Activated CD8-positive, alpha-beta T cell treated with anti-CD3 and anti-CD28 coated beads for 36 hours (primary cell): ENCODE measurements at regions not wholly inside any gene's neighbourhood (a gene's known extent, or its start where the extent isn't known, plus 50 kb on each side); places are given as distances from the start of the nearest gene placed in this dataset.
"Not testable (repeated sequence)": the region's sequence is repeated elsewhere in the genome, so short reads cannot be mapped to it uniquely, and the experiment has no call there.

Source experiments
- ATAC-seq: fragments of 200-7000 bp; cut with Tn5 transposase; one replicate; pipeline ENCODE4 v1.10.0; 2021; ENCODE audit warnings: mild to moderate bottlenecking, moderate library complexity
- CTCF ChIA-PET: fragments of 350-600 bp; sonication (Branson Sonifier 250); formaldehyde crosslinking; loops from one replicate; lab custom pipeline; 2021; ENCODE audit warnings: antibody characterized with exemption; lab: Charles Lee
- POLR2A ChIA-PET: fragments of 350-600 bp; sonication (Branson Sonifier 250); formaldehyde crosslinking; loops from one replicate; lab custom pipeline; 2021; ENCODE audit warnings: antibody characterized with exemption; lab: Charles Lee
- DNase-seq: peaks from one replicate; pipeline ENCODE4 v3.0.0-alpha.2; 2020
- H3K27ac Mint-ChIP-seq: one replicate; pipeline ENCODE4 v1.8.0; 2021; ENCODE audit warnings: mild to moderate bottlenecking, mixed read lengths
- H3K27me3 Mint-ChIP-seq: one replicate; pipeline ENCODE4 v1.8.0; 2021; ENCODE audit warnings: mixed read lengths
- H3K36me3 Mint-ChIP-seq: one replicate; pipeline ENCODE4 v1.8.0; 2021; ENCODE audit warnings: low read depth, mixed read lengths
- H3K4me1 Mint-ChIP-seq: one replicate; pipeline ENCODE4 v1.8.0; 2021; ENCODE audit warnings: low read depth, mixed read lengths
- H3K4me3 Mint-ChIP-seq: one replicate; pipeline ENCODE4 v1.8.0; 2021; ENCODE audit warnings: mild to moderate bottlenecking, moderate library complexity, mixed read lengths
- H3K9me3 Mint-ChIP-seq: one replicate; pipeline ENCODE4 v1.8.0; 2021; ENCODE audit warnings: mixed read lengths
- CTCF ChIP-seq: fragments of 200-600 bp; IDR thresholded peaks from one replicate; pipeline ENCODE4 v1.8.0; 2022; ENCODE audit warnings: antibody characterized with exemption, mild to moderate bottlenecking
- intact Hi-C: fragments of 100-400 bp; cut with micrococcal nuclease; formaldehyde crosslinking; loops from one replicate; pipeline ENCODE4 v1.10.0; 2022

- no peaks in the 10 kb centered on the region for H3K36me3 Mint-ChIP-seq
- no peak overlapping the region for H3K27ac Mint-ChIP-seq
- H3K9me3 Mint-ChIP-seq, result peaks cover 1% of the 10 kb centered on the region
- ChIA-PET POLR2A (no interaction called here), CTCF (no interaction called here)
- H3K27me3 Mint-ChIP-seq, result no peaks in the 10 kb centered on the region
- ATAC-seq (no peak), DNase-seq (no peak)
- intact Hi-C loops, result no loop called here
- TF ChIP-seq CTCF, result no peak
- no peak overlapping the region for H3K4me3 Mint-ChIP-seq
- H3K4me1 Mint-ChIP-seq, result no peaks in the 10 kb centered on the region
These were observed 342.3 kb downstream of the C6orf118 start for GRCh38 chr6:164967102-164967501.

GRCh38 chr6:164962805-164963204 is 346.6 kb downstream of the C6orf118 start:
- ChIA-PET POLR2A (no interaction called here), CTCF (no interaction called here)
- intact Hi-C loops, result no loop called here
- H3K4me1 Mint-ChIP-seq, result no peaks in the 10 kb centered on the region
- H3K27ac Mint-ChIP-seq, result no peak overlapping the region
- peaks cover 1% of the 10 kb centered on the region for H3K9me3 Mint-ChIP-seq
- ATAC-seq (no peak), DNase-seq (no peak)
- no peaks in the 10 kb centered on the region for H3K27me3 Mint-ChIP-seq
- no peak for TF ChIP-seq CTCF
- H3K36me3 Mint-ChIP-seq, result no peaks in the 10 kb centered on the region
- no peak overlapping the region for H3K4me3 Mint-ChIP-seq

- Mint-ChIP-seq H3K27ac (no peak overlapping the region), H3K4me3 (no peak overlapping the region), H3K27me3 (no peaks in the 10 kb centered on the region), H3K36me3 (no peaks in the 10 kb centered on the region), H3K9me3 (peaks cover 2% of the 10 kb centered on the region), H3K4me1 (no peaks in the 10 kb centered on the region)
- CTCF ChIA-PET, result no interaction called here
- POLR2A ChIA-PET, result no interaction called here
- DNase-seq (no peak), ATAC-seq (no peak)
- TF ChIP-seq CTCF, result no peak
- intact Hi-C loops, result no loop called here
These were observed 362.2 kb downstream of the C6orf118 start for GRCh38 chr6:164947164-164947563.

DNA sequence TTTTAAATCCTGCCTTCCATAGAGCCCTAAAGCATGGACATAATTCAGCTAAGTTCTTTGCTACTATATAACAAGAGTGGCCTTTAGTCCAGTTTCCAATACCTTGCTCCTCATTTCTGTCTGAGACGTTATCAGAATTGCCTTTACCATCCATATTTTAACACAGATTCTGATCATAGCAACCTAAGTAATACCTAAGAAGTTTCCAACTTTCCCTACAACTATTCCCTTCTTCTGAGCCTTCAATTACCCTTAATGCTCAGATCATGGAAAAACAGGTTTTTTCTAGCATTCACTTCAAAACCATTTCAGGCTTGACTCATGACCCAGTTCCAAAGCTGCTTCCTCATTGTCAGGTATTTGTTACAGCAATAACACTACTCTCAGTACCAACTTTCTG is 367.1 kb downstream of the C6orf118 start:
- Mint-ChIP-seq H3K27me3 (no peaks in the 10 kb centered on the region), H3K4me1 (no peaks in the 10 kb centered on the region), H3K27ac (no peak overlapping the region), H3K36me3 (no peaks in the 10 kb centered on the region), H3K4me3 (no peak overlapping the region), H3K9me3 (peaks cover 1% of the 10 kb centered on the region)
- ChIA-PET POLR2A (no interaction called here), CTCF (no interaction called here)
- no peak for DNase-seq
- intact Hi-C loops, result no loop called here
- no peak for TF ChIP-seq CTCF
- no peak for ATAC-seq

DNA sequence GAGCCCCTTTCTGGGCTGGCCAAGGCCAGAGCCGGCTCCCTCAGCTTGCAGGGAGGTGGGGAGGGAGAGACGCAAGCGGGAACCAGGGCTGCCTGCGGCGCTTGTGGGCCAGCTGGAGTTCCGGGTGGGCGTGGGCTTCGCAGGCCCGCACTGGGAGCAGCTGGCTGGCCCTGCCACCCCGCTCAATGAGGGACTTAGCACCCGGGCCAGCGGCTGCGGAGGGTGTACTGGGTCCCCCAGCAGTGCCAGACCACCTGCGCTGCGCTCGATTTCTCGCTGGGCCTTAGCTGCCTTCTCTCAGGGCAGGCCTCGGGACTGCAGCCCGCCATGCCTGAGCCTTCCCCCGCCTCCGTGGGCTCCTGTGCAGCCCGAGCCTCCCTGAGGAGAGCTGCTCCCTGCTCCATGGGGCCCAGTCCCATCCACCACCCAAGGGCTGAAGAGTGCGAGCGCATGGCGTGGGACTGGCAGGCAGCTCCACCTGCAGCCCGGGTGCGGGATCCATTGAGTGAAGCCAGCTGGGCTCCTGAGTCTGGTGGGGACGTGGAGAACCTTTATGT is 376.1 kb downstream of the C6orf118 start:
- intact Hi-C loops, H3K4me3 Mint-ChIP-seq, H3K9me3 Mint-ChIP-seq, ATAC-seq, H3K36me3 Mint-ChIP-seq, H3K27ac Mint-ChIP-seq, POLR2A ChIA-PET, H3K4me1 Mint-ChIP-seq, CTCF ChIA-PET, DNase-seq, H3K27me3 Mint-ChIP-seq: not testable (repeated sequence)
